ENCODE measurements at regions not wholly inside any gene's neighbourhood (a gene's known extent, or its start where the extent isn't known, plus 50 kb on each side); places are given as distances from the start of the nearest gene placed in this dataset.

- no peak for TF ChIP-seq CTCF (IDR thresholded peaks at IDR 0.05; ENCODE audit: borderline replicate concordance, extremely low read depth, insufficient read depth)
- H3K9ac ChIP-seq (ENCODE audit: low read length in 3 of 3), result no peak overlapping the region
- intact Hi-C loops (cut with DNase I), result no loop called here
- H3K4me1 ChIP-seq (ENCODE audit: control insufficient read depth in 2 of 3, insufficient read depth in 2 of 3, low read depth in 1 of 3, low read length in 3 of 3), result no peaks in the 10 kb centered on the region
- no peak overlapping the region for H3K27ac ChIP-seq (ENCODE audit: low read depth in 2 of 2, low read length in 2 of 2)
- DNase-seq (no peak), FAIRE-seq (no peak)
- no peaks in the 10 kb centered on the region for H3K36me3 ChIP-seq (ENCODE audit: control insufficient read depth in 2 of 3, insufficient read depth in 3 of 3, low read length in 3 of 3)
- no peaks in the 10 kb centered on the region for H3K27me3 ChIP-seq (ENCODE audit: control insufficient read depth, insufficient read depth, low read length)
- no peaks in the 10 kb centered on the region for H3K9me3 ChIP-seq (ENCODE audit: control insufficient read depth in 2 of 3, insufficient read depth in 1 of 3, low read length in 3 of 3)
- no peak overlapping the region for H3K4me3 ChIP-seq (ENCODE audit: low read length in 3 of 3)
Measured at GRCh38 chr3:98968347-98968746, 66.9 kb upstream of the DCBLD2 start.

- intact Hi-C loops (cut with DNase I), result no loop called here
- H3K4me1 ChIP-seq (ENCODE audit: control insufficient read depth in 2 of 3, insufficient read depth in 2 of 3, low read depth in 1 of 3, low read length in 3 of 3), result no peaks in the 10 kb centered on the region
- no peaks in the 10 kb centered on the region for H3K36me3 ChIP-seq (ENCODE audit: control insufficient read depth in 2 of 3, insufficient read depth in 3 of 3, low read length in 3 of 3)
- no peaks in the 10 kb centered on the region for H3K9me3 ChIP-seq (ENCODE audit: control insufficient read depth in 2 of 3, insufficient read depth in 1 of 3, low read length in 3 of 3)
- no peak overlapping the region for H3K9ac ChIP-seq (ENCODE audit: low read length in 3 of 3)
- no peak overlapping the region for H3K4me3 ChIP-seq (ENCODE audit: low read length in 3 of 3)
- FAIRE-seq, result no peak
- DNase-seq, result no peak
- no peaks in the 10 kb centered on the region for H3K27me3 ChIP-seq (ENCODE audit: control insufficient read depth, insufficient read depth, low read length)
- TF ChIP-seq CTCF (IDR thresholded peaks at IDR 0.05; ENCODE audit: borderline replicate concordance, extremely low read depth, insufficient read depth), result no peak
- H3K27ac ChIP-seq (ENCODE audit: low read depth in 2 of 2, low read length in 2 of 2), result no peak overlapping the region
Measured at GRCh38 chr3:98967758-98968157, 66.3 kb upstream of the DCBLD2 start.

GRCh38 chr3:98966862-98967546 lies 65.5 kb upstream of the DCBLD2 start:
- no peaks in the 10 kb centered on the region for H3K9me3 ChIP-seq (ENCODE audit: control insufficient read depth in 2 of 3, insufficient read depth in 1 of 3, low read length in 3 of 3)
- H3K27ac ChIP-seq (ENCODE audit: low read depth in 2 of 2, low read length in 2 of 2), result no peak overlapping the region
- no peak overlapping the region for H3K4me3 ChIP-seq (ENCODE audit: low read length in 3 of 3)
- no peak for TF ChIP-seq CTCF (IDR thresholded peaks at IDR 0.05; ENCODE audit: borderline replicate concordance, extremely low read depth, insufficient read depth)
- H3K4me1 ChIP-seq (ENCODE audit: control insufficient read depth in 2 of 3, insufficient read depth in 2 of 3, low read depth in 1 of 3, low read length in 3 of 3), result no peaks in the 10 kb centered on the region
- H3K9ac ChIP-seq (ENCODE audit: low read length in 3 of 3), result no peak overlapping the region
- no peak for FAIRE-seq
- intact Hi-C loops (cut with DNase I), result no loop called here
- no peaks in the 10 kb centered on the region for H3K36me3 ChIP-seq (ENCODE audit: control insufficient read depth in 2 of 3, insufficient read depth in 3 of 3, low read length in 3 of 3)
- no peaks in the 10 kb centered on the region for H3K27me3 ChIP-seq (ENCODE audit: control insufficient read depth, insufficient read depth, low read length)
- no peak for DNase-seq

- no peaks in the 10 kb centered on the region for H3K9me3 ChIP-seq (ENCODE audit: control insufficient read depth in 2 of 3, insufficient read depth in 1 of 3, low read length in 3 of 3)
- FAIRE-seq (no peak), DNase-seq (no peak)
- no peak overlapping the region for H3K27ac ChIP-seq (ENCODE audit: low read depth in 2 of 2, low read length in 2 of 2)
- no peak overlapping the region for H3K9ac ChIP-seq (ENCODE audit: low read length in 3 of 3)
- no peak overlapping the region for H3K4me3 ChIP-seq (ENCODE audit: low read length in 3 of 3)
- no peaks in the 10 kb centered on the region for H3K27me3 ChIP-seq (ENCODE audit: control insufficient read depth, insufficient read depth, low read length)
- intact Hi-C loops (cut with DNase I), result no loop called here
- no peaks in the 10 kb centered on the region for H3K36me3 ChIP-seq (ENCODE audit: control insufficient read depth in 2 of 3, insufficient read depth in 3 of 3, low read length in 3 of 3)
- no peak for TF ChIP-seq CTCF (IDR thresholded peaks at IDR 0.05; ENCODE audit: borderline replicate concordance, extremely low read depth, insufficient read depth)
- no peaks in the 10 kb centered on the region for H3K4me1 ChIP-seq (ENCODE audit: control insufficient read depth in 2 of 3, insufficient read depth in 2 of 3, low read depth in 1 of 3, low read length in 3 of 3)
Measured at GRCh38 chr3:98966434-98966833, 64.9 kb upstream of the DCBLD2 start.

Data from kidney (tissue), 13 donors.